SK-N-SH (cell line): ENCODE measurements at regions not wholly inside any gene's neighbourhood (a gene's known extent, or its start where the extent isn't known, plus 50 kb on each side); places are given as distances from the start of the nearest gene placed in this dataset.

Source experiments
- CHD2 ChIP-seq: fragments of 150-350 bp; IDR thresholded peaks from 2 replicates; pipeline ENCODE4 v1.6.1; 2018; ENCODE audit warnings: low read length; ENCODE audit not compliant: partially characterized antibody
- EP300 ChIP-seq, 2 experiments: IDR thresholded peaks; 2 replicates each; pipeline versions ENCODE4 v1.4.0 to v1.6.1; 2012; ENCODE audit warnings: borderline replicate concordance in 1 of 2, low read depth in 1 of 2, low read length in 1 of 2
- JUND ChIP-seq: IDR thresholded peaks from 2 replicates; pipeline ENCODE4 v1.4.0; 2012
- POLR2AphosphoS5 ChIP-seq: IDR thresholded peaks from 2 replicates; pipeline ENCODE4 v1.6.1; 2012; ENCODE audit warnings: low read depth, low read length
- RAD21 ChIP-seq: IDR thresholded peaks from 2 replicates; pipeline ENCODE4 v1.6.1; 2012; ENCODE audit warnings: mild to moderate bottlenecking, low read length
- RCOR1 ChIP-seq: fragments of 150-350 bp; IDR thresholded peaks from 2 replicates; pipeline ENCODE4 v1.6.1; 2017; ENCODE audit warnings: antibody characterized with exemption, low read length
- SMC3 ChIP-seq: IDR thresholded peaks from 2 replicates; pipeline ENCODE4 v1.6.1; 2012; ENCODE audit warnings: low read depth, low read length, improper control_type of control experiment
- TAF1 ChIP-seq: IDR thresholded peaks from 2 replicates; pipeline ENCODE4 v1.6.1; 2012; ENCODE audit warnings: low read depth, mild to moderate bottlenecking, low read length, moderate library complexity, borderline replicate concordance
- YY1 ChIP-seq: IDR thresholded peaks from 2 replicates; pipeline ENCODE4 v1.4.0; 2012; ENCODE audit warnings: low read depth, mild to moderate bottlenecking
- TF ChIP-seq, protein P1 (sequence below): fragments of 200-600 bp; sonication (generic); IDR thresholded peaks from 2 replicates; pipeline ENCODE4 v1.6.1; 2017; ENCODE audit warnings: antibody characterized with exemption, mild to moderate bottlenecking, moderate library complexity
- TF ChIP-seq, protein P2 (sequence below): IDR thresholded peaks from 2 replicates; pipeline ENCODE4 v1.4.0; 2012; ENCODE audit warnings: low read depth, borderline replicate concordance
- TF ChIP-seq, protein P3 (sequence below): fragments of 150-350 bp; IDR thresholded peaks from 2 replicates; pipeline ENCODE4 v1.6.1; 2017; ENCODE audit warnings: antibody characterized with exemption, low read length, low read depth, borderline replicate concordance
- TF ChIP-seq, protein P4 (sequence below): IDR thresholded peaks from 2 replicates; pipeline ENCODE4; 2012
- TF ChIP-seq, protein P5 (sequence below): IDR thresholded peaks from 2 replicates; pipeline ENCODE4 v1.6.1; 2012; ENCODE audit warnings: mild to moderate bottlenecking, low read depth, low read length, moderate library complexity

DNA sequence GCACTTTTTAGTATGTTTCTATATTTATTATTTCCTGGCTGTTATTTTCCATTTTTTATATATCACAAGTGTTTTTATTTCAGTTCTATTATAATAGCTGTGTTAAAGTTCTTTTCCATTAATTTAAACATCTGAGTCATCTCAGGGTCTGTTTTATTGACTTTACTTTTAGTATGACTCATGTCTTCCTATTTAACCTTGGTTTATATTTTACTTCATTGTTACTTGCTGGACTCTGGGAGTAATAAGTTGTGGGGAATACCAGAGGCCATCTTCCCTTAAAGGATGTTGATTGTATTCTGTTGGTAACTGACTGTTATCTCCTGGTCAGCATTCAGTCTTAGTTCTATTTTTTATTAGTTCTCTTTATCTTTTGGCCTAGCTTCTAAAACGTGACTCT, 1508.2 kb downstream of the CDH11 start:
- TF ChIP-seq, protein P1, sequence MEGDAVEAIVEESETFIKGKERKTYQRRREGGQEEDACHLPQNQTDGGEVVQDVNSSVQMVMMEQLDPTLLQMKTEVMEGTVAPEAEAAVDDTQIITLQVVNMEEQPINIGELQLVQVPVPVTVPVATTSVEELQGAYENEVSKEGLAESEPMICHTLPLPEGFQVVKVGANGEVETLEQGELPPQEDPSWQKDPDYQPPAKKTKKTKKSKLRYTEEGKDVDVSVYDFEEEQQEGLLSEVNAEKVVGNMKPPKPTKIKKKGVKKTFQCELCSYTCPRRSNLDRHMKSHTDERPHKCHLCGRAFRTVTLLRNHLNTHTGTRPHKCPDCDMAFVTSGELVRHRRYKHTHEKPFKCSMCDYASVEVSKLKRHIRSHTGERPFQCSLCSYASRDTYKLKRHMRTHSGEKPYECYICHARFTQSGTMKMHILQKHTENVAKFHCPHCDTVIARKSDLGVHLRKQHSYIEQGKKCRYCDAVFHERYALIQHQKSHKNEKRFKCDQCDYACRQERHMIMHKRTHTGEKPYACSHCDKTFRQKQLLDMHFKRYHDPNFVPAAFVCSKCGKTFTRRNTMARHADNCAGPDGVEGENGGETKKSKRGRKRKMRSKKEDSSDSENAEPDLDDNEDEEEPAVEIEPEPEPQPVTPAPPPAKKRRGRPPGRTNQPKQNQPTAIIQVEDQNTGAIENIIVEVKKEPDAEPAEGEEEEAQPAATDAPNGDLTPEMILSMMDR, result no peak
- TF ChIP-seq YY1 (no peak), POLR2AphosphoS5 (no peak), RCOR1 (no peak), EP300 (IDR thresholded peaks at IDR 0.05; ENCODE audit: borderline replicate concordance in 1 of 2, low read depth in 1 of 2, low read length in 1 of 2) (no peak), JUND (no peak), RAD21 (no peak), TAF1 (no peak), SMC3 (no peak), CHD2 (no peak)
- TF ChIP-seq, protein P2, sequence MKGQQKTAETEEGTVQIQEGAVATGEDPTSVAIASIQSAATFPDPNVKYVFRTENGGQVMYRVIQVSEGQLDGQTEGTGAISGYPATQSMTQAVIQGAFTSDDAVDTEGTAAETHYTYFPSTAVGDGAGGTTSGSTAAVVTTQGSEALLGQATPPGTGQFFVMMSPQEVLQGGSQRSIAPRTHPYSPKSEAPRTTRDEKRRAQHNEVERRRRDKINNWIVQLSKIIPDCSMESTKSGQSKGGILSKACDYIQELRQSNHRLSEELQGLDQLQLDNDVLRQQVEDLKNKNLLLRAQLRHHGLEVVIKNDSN, result no peak
- TF ChIP-seq, protein P3, sequence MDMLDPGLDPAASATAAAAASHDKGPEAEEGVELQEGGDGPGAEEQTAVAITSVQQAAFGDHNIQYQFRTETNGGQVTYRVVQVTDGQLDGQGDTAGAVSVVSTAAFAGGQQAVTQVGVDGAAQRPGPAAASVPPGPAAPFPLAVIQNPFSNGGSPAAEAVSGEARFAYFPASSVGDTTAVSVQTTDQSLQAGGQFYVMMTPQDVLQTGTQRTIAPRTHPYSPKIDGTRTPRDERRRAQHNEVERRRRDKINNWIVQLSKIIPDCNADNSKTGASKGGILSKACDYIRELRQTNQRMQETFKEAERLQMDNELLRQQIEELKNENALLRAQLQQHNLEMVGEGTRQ, result no peak
- TF ChIP-seq, protein P4, sequence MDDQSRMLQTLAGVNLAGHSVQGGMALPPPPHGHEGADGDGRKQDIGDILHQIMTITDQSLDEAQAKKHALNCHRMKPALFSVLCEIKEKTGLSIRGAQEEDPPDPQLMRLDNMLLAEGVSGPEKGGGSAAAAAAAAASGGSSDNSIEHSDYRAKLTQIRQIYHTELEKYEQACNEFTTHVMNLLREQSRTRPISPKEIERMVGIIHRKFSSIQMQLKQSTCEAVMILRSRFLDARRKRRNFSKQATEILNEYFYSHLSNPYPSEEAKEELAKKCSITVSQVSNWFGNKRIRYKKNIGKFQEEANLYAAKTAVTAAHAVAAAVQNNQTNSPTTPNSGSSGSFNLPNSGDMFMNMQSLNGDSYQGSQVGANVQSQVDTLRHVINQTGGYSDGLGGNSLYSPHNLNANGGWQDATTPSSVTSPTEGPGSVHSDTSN, result no peak
- TF ChIP-seq, protein P5, sequence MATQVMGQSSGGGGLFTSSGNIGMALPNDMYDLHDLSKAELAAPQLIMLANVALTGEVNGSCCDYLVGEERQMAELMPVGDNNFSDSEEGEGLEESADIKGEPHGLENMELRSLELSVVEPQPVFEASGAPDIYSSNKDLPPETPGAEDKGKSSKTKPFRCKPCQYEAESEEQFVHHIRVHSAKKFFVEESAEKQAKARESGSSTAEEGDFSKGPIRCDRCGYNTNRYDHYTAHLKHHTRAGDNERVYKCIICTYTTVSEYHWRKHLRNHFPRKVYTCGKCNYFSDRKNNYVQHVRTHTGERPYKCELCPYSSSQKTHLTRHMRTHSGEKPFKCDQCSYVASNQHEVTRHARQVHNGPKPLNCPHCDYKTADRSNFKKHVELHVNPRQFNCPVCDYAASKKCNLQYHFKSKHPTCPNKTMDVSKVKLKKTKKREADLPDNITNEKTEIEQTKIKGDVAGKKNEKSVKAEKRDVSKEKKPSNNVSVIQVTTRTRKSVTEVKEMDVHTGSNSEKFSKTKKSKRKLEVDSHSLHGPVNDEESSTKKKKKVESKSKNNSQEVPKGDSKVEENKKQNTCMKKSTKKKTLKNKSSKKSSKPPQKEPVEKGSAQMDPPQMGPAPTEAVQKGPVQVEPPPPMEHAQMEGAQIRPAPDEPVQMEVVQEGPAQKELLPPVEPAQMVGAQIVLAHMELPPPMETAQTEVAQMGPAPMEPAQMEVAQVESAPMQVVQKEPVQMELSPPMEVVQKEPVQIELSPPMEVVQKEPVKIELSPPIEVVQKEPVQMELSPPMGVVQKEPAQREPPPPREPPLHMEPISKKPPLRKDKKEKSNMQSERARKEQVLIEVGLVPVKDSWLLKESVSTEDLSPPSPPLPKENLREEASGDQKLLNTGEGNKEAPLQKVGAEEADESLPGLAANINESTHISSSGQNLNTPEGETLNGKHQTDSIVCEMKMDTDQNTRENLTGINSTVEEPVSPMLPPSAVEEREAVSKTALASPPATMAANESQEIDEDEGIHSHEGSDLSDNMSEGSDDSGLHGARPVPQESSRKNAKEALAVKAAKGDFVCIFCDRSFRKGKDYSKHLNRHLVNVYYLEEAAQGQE, result no peak
